HCT116 (cell line): ENCODE measurements at regions not wholly inside any gene's neighbourhood (a gene's known extent, or its start where the extent isn't known, plus 50 kb on each side); places are given as distances from the start of the nearest gene placed in this dataset.

Source experiments
- ATAC-seq: fragments of 200-7000 bp; cut with Tn5 transposase; 2 replicates; pipeline ENCODE4 v1.9.1; 2020; ENCODE audit warnings: mild to moderate bottlenecking, moderate library complexity
- BruUV-seq: library from RNA; stranded (reverse); fragments of 400-500 nt; replicated peaks from 2 replicates; lab custom pipeline; 2021; lab: Mats Ljungman, UMichigan
- CTCF ChIA-PET: fragments of 300-600 bp; sonication (Branson Sonifier 250); formaldehyde crosslinking; loops from one replicate; lab custom pipeline; 2021; ENCODE audit warnings: antibody characterized with exemption; lab: Charles Lee
- POLR2A ChIA-PET: fragments of 300-600, 350-600 bp; sonication (Branson Sonifier 250); formaldehyde crosslinking; loops from one replicate; lab custom pipeline; 2021; ENCODE audit warnings: antibody characterized with exemption; lab: Charles Lee
- RAD21 ChIA-PET, 2 experiments: fragments of 300-600 bp; sonication (Branson Sonifier 250); formaldehyde crosslinking; loops; one replicate each; lab custom pipeline; 2023; ENCODE audit warnings: low total read pairs in 2 of 2; ENCODE audit not compliant: uncharacterized antibody in 2 of 2, unreplicated experiment in 2 of 2, low non-redundant PET in 1 of 2; lab: Charles Lee
- DNase-seq: peaks from one replicate; pipeline ENCODE4 v3.0.0-alpha.2; 2010; ENCODE audit warnings: low read depth, low spot score
- H2AFZ ChIP-seq: fragments of 200-600 bp; shearing (Covaris generic), sonication (generic); 2 replicates; pipeline ENCODE4 v1.6.1; 2017; ENCODE audit warnings: low read depth, mixed run types, mixed read lengths, antibody characterized with exemption, low read length; ENCODE audit not compliant: poor library complexity, severe bottlenecking
- H3K27ac ChIP-seq: 2 replicates; pipeline ENCODE4 v1.5.1; 2012; ENCODE audit warnings: low read depth, low read length
- H3K27me3 ChIP-seq: fragments of 200-600 bp; sonication (generic); 2 replicates; pipeline ENCODE4 v1.6.1; 2016; ENCODE audit warnings: mixed run types, low read length, mixed read lengths; ENCODE audit not compliant: insufficient read depth
- H3K36me3 ChIP-seq, 2 experiments: fragments of 200-500 bp in 1 of 2; fragments of 200-600 bp in 1 of 2; sonication (Bioruptor generic) in 1 of 2; sonication (generic) in 1 of 2; 2 replicates each; pipeline versions ENCODE4 v1.5.1 to v1.6.1; 2014 to 2016; ENCODE audit warnings: low read length in 2 of 2, inconsistent platforms in 1 of 2, mixed read lengths in 1 of 2, mixed run types in 1 of 2; ENCODE audit not compliant: insufficient read depth in 2 of 2, control insufficient read depth in 1 of 2
- H3K4me1 ChIP-seq, 2 experiments: fragments of 200-600 bp in 1 of 2; sonication (generic) in 1 of 2; 2 replicates each; pipeline versions ENCODE4 v1.5.1 to v1.6.1; 2012 to 2017; ENCODE audit warnings: low read length in 2 of 2, inconsistent platforms in 1 of 2, mild to moderate bottlenecking in 1 of 2, mixed read lengths in 1 of 2, mixed run types in 1 of 2, moderate library complexity in 1 of 2; ENCODE audit not compliant: insufficient read depth in 2 of 2, control insufficient read depth in 1 of 2
- H3K4me2 ChIP-seq: fragments of 200-600 bp; sonication (generic); 2 replicates; pipeline ENCODE4 v1.6.1; 2017; ENCODE audit warnings: mixed run types, low read length, mixed read lengths
- H3K4me3 ChIP-seq, 2 experiments: fragments of 200-600 bp in 1 of 2; sonication (generic) in 1 of 2; replicated peaks in 1 of 2; 2 replicates each; pipeline ENCODE4 v1.5.1; 2011 to 2016; ENCODE audit warnings: low read length in 2 of 2, control low read depth in 1 of 2, low read depth in 1 of 2, mild to moderate bottlenecking in 1 of 2, mixed read lengths in 1 of 2, mixed run types in 1 of 2
- H3K79me2 ChIP-seq: fragments of 200-600 bp; sonication (generic); 2 replicates; pipeline ENCODE4 v1.6.1; 2017; ENCODE audit warnings: mild to moderate bottlenecking, mixed run types, low read length, moderate library complexity, mixed read lengths; ENCODE audit not compliant: insufficient read depth
- H3K9ac ChIP-seq: fragments of 200-600 bp; sonication (generic); 2 replicates; pipeline ENCODE4 v1.6.1; 2016; ENCODE audit warnings: low read length, mixed read lengths
- H3K9me2 ChIP-seq: fragments of 200-600 bp; sonication (generic), shearing (Covaris generic); 2 replicates; pipeline ENCODE4 v1.6.1; 2017; ENCODE audit warnings: mixed run types, mild to moderate bottlenecking, moderate library complexity; ENCODE audit not compliant: insufficient read depth
- H3K9me3 ChIP-seq, 2 experiments: fragments of 200-500 bp in 1 of 2; fragments of 200-600 bp in 1 of 2; sonication (Bioruptor generic) in 1 of 2; sonication (generic) in 1 of 2; 2 replicates each; pipeline ENCODE4 v1.6.1; 2014 to 2017; ENCODE audit warnings: low read length in 2 of 2, mixed read lengths in 2 of 2, inconsistent platforms in 1 of 2, low read depth in 1 of 2, mild to moderate bottlenecking in 1 of 2, mixed run types in 1 of 2, moderate library complexity in 1 of 2; ENCODE audit not compliant: control insufficient read depth in 1 of 2, insufficient read depth in 1 of 2
- H4K20me1 ChIP-seq: fragments of 200-600 bp; sonication (generic), shearing (Covaris generic); 2 replicates; pipeline ENCODE4 v1.6.1; 2017; ENCODE audit warnings: mixed run types, mild to moderate bottlenecking, moderate library complexity; ENCODE audit not compliant: insufficient read depth
- ATF3 ChIP-seq: IDR thresholded peaks from 2 replicates; pipeline ENCODE4 v1.6.1; 2012
- EGR1 ChIP-seq: IDR thresholded peaks from 2 replicates; pipeline ENCODE4 v1.6.1; 2012; ENCODE audit warnings: low read depth
- FOSL1 ChIP-seq: IDR thresholded peaks from 2 replicates; pipeline ENCODE4 v1.6.1; 2012; ENCODE audit warnings: low read depth
- MAX ChIP-seq: IDR thresholded peaks from 2 replicates; pipeline ENCODE4 v1.6.1; 2012
- RAD21 ChIP-seq: IDR thresholded peaks from 2 replicates; pipeline ENCODE4 v1.6.1; 2012; ENCODE audit warnings: low read depth, mild to moderate bottlenecking
- REST ChIP-seq: IDR thresholded peaks from 2 replicates; pipeline ENCODE4 v1.6.1; 2012; ENCODE audit warnings: low read depth
- SIN3A ChIP-seq: IDR thresholded peaks from 2 replicates; pipeline ENCODE4 v1.6.1; 2012; ENCODE audit warnings: low read depth
- SRF ChIP-seq: IDR thresholded peaks from 2 replicates; pipeline ENCODE4 v1.6.1; 2012; ENCODE audit warnings: low read depth
- TCF7L2 ChIP-seq: IDR thresholded peaks from 2 replicates; pipeline ENCODE4 v1.7.0; 2011; ENCODE audit warnings: borderline replicate concordance, inconsistent platforms; ENCODE audit not compliant: insufficient read depth, insufficient read length; ENCODE audit errors: extremely low read depth
- YY1 ChIP-seq: IDR thresholded peaks from 2 replicates; pipeline ENCODE4 v1.6.1; 2011; ENCODE audit warnings: low read length, low read depth, moderate library complexity, mild to moderate bottlenecking; ENCODE audit not compliant: insufficient replicate concordance; ENCODE audit errors: extremely low read depth
- ZBTB33 ChIP-seq: IDR thresholded peaks from 2 replicates; pipeline ENCODE4 v1.6.1; 2011; ENCODE audit warnings: mild to moderate bottlenecking, low read length, moderate library complexity; ENCODE audit not compliant: insufficient replicate concordance; ENCODE audit errors: extremely low read depth
- ZNF274 ChIP-seq: fragments of 200-500 bp; sonication (Bioruptor generic); IDR thresholded peaks from 2 replicates; pipeline ENCODE4 v1.6.1; 2014; ENCODE audit warnings: mild to moderate bottlenecking, low read depth, low read length, inconsistent platforms
- intact Hi-C: fragments of 100-400 bp; cut with micrococcal nuclease; formaldehyde crosslinking; loops from 2 replicates; pipeline ENCODE4 v1.10.0; 2022

- POLR2A ChIA-PET = no interaction called here
- Histone ChIP-seq H3K9ac (no peak overlapping the region), H3K4me2 (no peak overlapping the region), H3K79me2 (no peaks in the 10 kb centered on the region), H3K4me1 (no peaks in the 10 kb centered on the region), H3K27ac (no peak overlapping the region), H4K20me1 (no peaks in the 10 kb centered on the region), H3K9me2 (no peaks in the 10 kb centered on the region), H3K4me3 (no peak overlapping the region), H3K36me3 (no peaks in the 10 kb centered on the region), H3K27me3 (no peaks in the 10 kb centered on the region), H2AFZ (no peak overlapping the region), H3K9me3 (peaks cover 0 to 2% of the 10 kb centered on the region in 2 experiments; a peak in 2 of 4 replicates)
- ATAC-seq (no peak), DNase-seq (no peak)
- RAD21 ChIA-PET = no interaction called here
- CTCF ChIA-PET = no interaction called here
- BruUV-seq = no TSS peak
- TF ChIP-seq YY1 = no peak
- TF ChIP-seq ZBTB33 = no peak
- no peak for TF ChIP-seq MAX
- no peak for TF ChIP-seq RAD21
- TF ChIP-seq FOSL1 = no peak
- TF ChIP-seq REST = no peak
- no peak for TF ChIP-seq SRF
- no peak for TF ChIP-seq ZNF274
- no peak for TF ChIP-seq SIN3A
- no peak for TF ChIP-seq ATF3
- TF ChIP-seq TCF7L2 = no peak
- TF ChIP-seq EGR1 = no peak
- intact Hi-C loops = no loop called here
These were observed 897.2 kb upstream of the ARPP21 start for GRCh38 chr3:34742151-34742550.
